ENCODE measurements at regions not wholly inside any gene's neighbourhood (a gene's known extent, or its start where the extent isn't known, plus 50 kb on each side); places are given as distances from the start of the nearest gene placed in this dataset.

DNA sequence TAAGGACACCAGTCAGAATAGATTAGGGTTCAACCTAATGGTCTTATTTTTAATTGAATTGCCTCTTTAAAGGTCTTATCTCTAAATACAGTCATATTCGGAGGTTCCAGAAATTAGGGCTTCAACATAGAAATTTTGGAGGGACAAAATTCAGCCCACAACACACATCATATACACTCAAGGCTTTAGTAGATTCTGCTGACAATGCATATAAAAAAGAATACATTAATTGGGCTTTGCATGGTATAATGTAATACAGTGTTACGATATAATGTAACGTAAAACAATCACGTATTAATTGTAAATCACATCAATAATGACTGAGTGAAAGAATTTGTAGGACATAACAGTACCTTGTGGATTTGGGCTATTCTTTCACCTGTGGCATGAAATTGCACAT, 787.8 kb downstream of the STIM2 start:
- WGBS (ENCODE audit: missing lambda C conversion rate) = 43% methylated on average over 4 of the region's 4 CpGs
- FAIRE-seq = no peak
- peak; percentile 77 for TF ChIP-seq MAFK (IDR thresholded peaks at IDR 0.05; ENCODE audit: partially characterized antibody)
- TF ChIP-seq GATA3 (IDR thresholded peaks at IDR 0.05; ENCODE audit: borderline replicate concordance) = no peak
- no peak overlapping the region for H3K4me2 ChIP-seq
- no peaks in the 10 kb centered on the region for H3K4me1 ChIP-seq
- no peaks in the 10 kb centered on the region for H3K9me3 ChIP-seq
- no peak for DNase-seq (ENCODE audit: low read depth in 1 of 2, low spot score in 1 of 2)
- ATAC-seq = no peak
- no peak overlapping the region for H3K4me3 ChIP-seq
- ChIA-PET POLR2A (no interaction called here), CTCF (no interaction called here)
- no peak overlapping the region for H3K27ac ChIP-seq

DNA sequence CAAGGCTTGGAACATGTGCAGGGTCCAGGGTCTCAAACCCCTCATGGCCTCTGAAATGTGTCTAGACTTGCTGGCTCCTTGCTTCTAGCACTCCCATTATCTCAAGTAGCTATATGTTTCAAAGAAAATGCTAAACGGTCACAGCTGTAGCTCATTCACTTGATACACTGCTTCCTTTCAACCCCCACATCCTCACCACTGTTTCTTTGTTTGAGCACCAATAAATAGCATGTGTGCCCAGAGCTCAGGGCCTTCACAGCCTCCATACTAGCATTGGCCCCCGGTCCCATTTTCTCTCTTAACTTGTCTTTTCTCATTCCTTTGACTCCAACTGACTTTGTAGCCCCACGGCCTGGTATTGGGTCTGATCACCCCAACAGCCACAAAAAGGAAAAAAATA, 801.8 kb downstream of the STIM2 start:
- Histone ChIP-seq H3K4me1 (no peaks in the 10 kb centered on the region), H3K9me3 (no peaks in the 10 kb centered on the region), H3K4me3 (no peak overlapping the region), H3K27ac (no peak overlapping the region), H3K4me2 (no peak overlapping the region)
- POLR2A ChIA-PET = no interaction called here
- CTCF ChIA-PET = no interaction called here
- TF ChIP-seq ZNF302 (CRISPR knock-in tag; IDR thresholded peaks at IDR 0.05) (no peak), KDM1A (IDR thresholded peaks at IDR 0.05; ENCODE audit: low read depth) (no peak), SREBF2 (IDR thresholded peaks at IDR 0.05) (no peak), HOXA7 (CRISPR knock-in tag; IDR thresholded peaks at IDR 0.05) (no peak), TP53 (CRISPR knock-in tag; IDR thresholded peaks at IDR 0.05) (no peak), RNF2 (IDR thresholded peaks at IDR 0.05; ENCODE audit: borderline replicate concordance, low read depth) (no peak), SMC3 (IDR thresholded peaks at IDR 0.05) (no peak), HEYL (CRISPR knock-in tag; IDR thresholded peaks at IDR 0.05) (no peak), EHMT2 (IDR thresholded peaks at IDR 0.05; ENCODE audit: low read depth) (no peak), MYC (IDR thresholded peaks at IDR 0.05; ENCODE audit: borderline replicate concordance, low read length) (no peak), KDM5A (IDR thresholded peaks at IDR 0.05) (no peak), GATA3 (IDR thresholded peaks at IDR 0.05; ENCODE audit: borderline replicate concordance) (no peak), CHD4 (IDR thresholded peaks at IDR 0.05; ENCODE audit: borderline replicate concordance) (no peak), JUNB (IDR thresholded peaks at IDR 0.05) (no peak), FOSB (CRISPR knock-in tag; IDR thresholded peaks at IDR 0.05) (no peak), BCL3 (IDR thresholded peaks at IDR 0.05) (no peak), ZSCAN20 (CRISPR knock-in tag; IDR thresholded peaks at IDR 0.05) (no peak), CTCF (IDR thresholded peaks at IDR 0.05) (no peak)
- TF ChIP-seq, protein P1, sequence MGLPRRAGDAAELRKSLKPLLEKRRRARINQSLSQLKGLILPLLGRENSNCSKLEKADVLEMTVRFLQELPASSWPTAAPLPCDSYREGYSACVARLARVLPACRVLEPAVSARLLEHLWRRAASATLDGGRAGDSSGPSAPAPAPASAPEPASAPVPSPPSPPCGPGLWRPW (IDR thresholded peaks at IDR 0.05) = no peak
- TF ChIP-seq, protein P2, sequence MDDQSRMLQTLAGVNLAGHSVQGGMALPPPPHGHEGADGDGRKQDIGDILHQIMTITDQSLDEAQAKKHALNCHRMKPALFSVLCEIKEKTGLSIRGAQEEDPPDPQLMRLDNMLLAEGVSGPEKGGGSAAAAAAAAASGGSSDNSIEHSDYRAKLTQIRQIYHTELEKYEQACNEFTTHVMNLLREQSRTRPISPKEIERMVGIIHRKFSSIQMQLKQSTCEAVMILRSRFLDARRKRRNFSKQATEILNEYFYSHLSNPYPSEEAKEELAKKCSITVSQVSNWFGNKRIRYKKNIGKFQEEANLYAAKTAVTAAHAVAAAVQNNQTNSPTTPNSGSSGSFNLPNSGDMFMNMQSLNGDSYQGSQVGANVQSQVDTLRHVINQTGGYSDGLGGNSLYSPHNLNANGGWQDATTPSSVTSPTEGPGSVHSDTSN (IDR thresholded peaks at IDR 0.05) = no peak
- ATAC-seq = no peak
- DNase-seq (ENCODE audit: low read depth in 1 of 2, low spot score in 1 of 2) = no peak
- FAIRE-seq = no peak
- WGBS (ENCODE audit: missing lambda C conversion rate) = 6% methylated on average over 3 of the region's 3 CpGs

GRCh38 chr4:27666943-27667342, 806.3 kb downstream of the STIM2 start:
- 0 out of 6 replicates have a peak, but pooled peaks of 1 of the 2 experiments have one; percentile 30 for ATAC-seq
- peak in 1 of 2 experiments; percentile 26 for DNase-seq (ENCODE audit: low read depth in 1 of 2, low spot score in 1 of 2)
- 0% methylated on average over 3 of the region's 3 CpGs for WGBS (ENCODE audit: missing lambda C conversion rate)
- no peak for FAIRE-seq
- ChIA-PET CTCF (no interaction called here), POLR2A (no interaction called here)
- no peaks in the 10 kb centered on the region for H3K9me3 ChIP-seq
- no peak for TF ChIP-seq TFCP2L1 (CRISPR knock-in tag; IDR thresholded peaks at IDR 0.05)
- no peak for TF ChIP-seq ZSCAN20 (CRISPR knock-in tag; IDR thresholded peaks at IDR 0.05)
- TF ChIP-seq HOXB5 (CRISPR knock-in tag; IDR thresholded peaks at IDR 0.05) = no peak
- TF ChIP-seq JUN (IDR thresholded peaks at IDR 0.05) = no peak
- TF ChIP-seq, protein P3, sequence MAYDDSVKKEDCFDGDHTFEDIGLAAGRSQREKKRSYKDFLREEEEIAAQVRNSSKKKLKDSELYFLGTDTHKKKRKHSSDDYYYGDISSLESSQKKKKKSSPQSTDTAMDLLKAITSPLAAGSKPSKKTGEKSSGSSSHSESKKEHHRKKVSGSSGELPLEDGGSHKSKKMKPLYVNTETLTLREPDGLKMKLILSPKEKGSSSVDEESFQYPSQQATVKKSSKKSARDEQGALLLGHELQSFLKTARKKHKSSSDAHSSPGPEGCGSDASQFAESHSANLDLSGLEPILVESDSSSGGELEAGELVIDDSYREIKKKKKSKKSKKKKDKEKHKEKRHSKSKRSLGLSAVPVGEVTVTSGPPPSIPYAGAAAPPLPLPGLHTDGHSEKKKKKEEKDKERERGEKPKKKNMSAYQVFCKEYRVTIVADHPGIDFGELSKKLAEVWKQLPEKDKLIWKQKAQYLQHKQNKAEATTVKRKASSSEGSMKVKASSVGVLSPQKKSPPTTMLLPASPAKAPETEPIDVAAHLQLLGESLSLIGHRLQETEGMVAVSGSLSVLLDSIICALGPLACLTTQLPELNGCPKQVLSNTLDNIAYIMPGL (CRISPR knock-in tag; IDR thresholded peaks at IDR 0.05; ENCODE audit: borderline replicate concordance) = no peak
- TF ChIP-seq, protein P1 (IDR thresholded peaks at IDR 0.05) = no peak
- no peak for TF ChIP-seq HDAC2 (IDR thresholded peaks at IDR 0.05)
- TF ChIP-seq POLR2AphosphoS2 (conservative IDR thresholded peaks at IDR 0.05; ENCODE audit: low read length) = no peak
- TF ChIP-seq HOXB13 (CRISPR knock-in tag; IDR thresholded peaks at IDR 0.05; ENCODE audit: low read depth) = no peak
- TF ChIP-seq MAZ (IDR thresholded peaks at IDR 0.05; ENCODE audit: borderline replicate concordance, low read depth, low read length) = no peak
- H3K4me3 ChIP-seq = no peak overlapping the region
- H3K4me2 ChIP-seq = no peak overlapping the region
- H3K4me1 ChIP-seq = no peaks in the 10 kb centered on the region
- no peak overlapping the region for H3K27ac ChIP-seq
